ENCODE measurements at regions not wholly inside any gene's neighbourhood (a gene's known extent, or its start where the extent isn't known, plus 50 kb on each side); places are given as distances from the start of the nearest gene placed in this dataset.
"Not testable (repeated sequence)": the region's sequence is repeated elsewhere in the genome, so short reads cannot be mapped to it uniquely, and the experiment has no call there.

- H3K4me3 Mint-ChIP-seq, CTCF ChIA-PET: not testable (repeated sequence)
- H3K9me3 Mint-ChIP-seq = peaks cover 30% of the 10 kb centered on the region
Observed at GRCh38 chrX:97921223-97921622, 1037.5 kb downstream of the RPA4 start.

DNA sequence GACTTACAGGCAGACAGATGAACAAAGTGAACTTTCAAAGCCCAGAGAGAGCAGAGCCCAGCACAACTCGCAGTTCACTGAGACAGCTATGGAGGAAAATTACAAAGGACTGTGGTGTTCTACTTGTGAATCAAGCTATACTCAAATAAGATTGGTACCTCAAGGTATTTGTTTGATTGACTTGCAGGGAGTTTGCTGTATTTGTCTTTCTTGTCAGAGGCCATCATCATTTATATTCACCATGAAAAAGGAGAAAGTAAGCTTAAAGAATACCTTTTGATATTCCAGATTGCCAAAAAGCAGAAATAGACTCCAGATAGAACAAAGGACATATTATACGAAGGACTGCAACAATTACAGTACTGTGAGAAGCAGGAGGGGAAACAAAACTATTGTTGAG is 1047.9 kb downstream of the RPA4 start:
- Mint-ChIP-seq H3K36me3 (peaks cover 3% of the 10 kb centered on the region; the same call in 1 of the 2 replicates), H3K27me3 (ENCODE audit: low read depth) (no peaks in the 10 kb centered on the region), H3K4me1 (peaks cover 16% of the 10 kb centered on the region), H3K27ac (no peak overlapping the region), H3K4me3 (no peak overlapping the region), H3K9me3 (no peaks in the 10 kb centered on the region)
- TF ChIP-seq PRRX2 (CRISPR knock-in tag; IDR thresholded peaks at IDR 0.05) (no peak), ZSCAN18 (CRISPR knock-in tag; IDR thresholded peaks at IDR 0.05) (no peak), USF1 (CRISPR knock-in tag; IDR thresholded peaks at IDR 0.05) (no peak), GABPB1 (CRISPR knock-in tag; IDR thresholded peaks at IDR 0.05) (no peak), JAZF1 (CRISPR knock-in tag; IDR thresholded peaks at IDR 0.05) (no peak), ESRRA (CRISPR knock-in tag; IDR thresholded peaks at IDR 0.05; ENCODE audit: borderline replicate concordance) (no peak), AFF4 (CRISPR knock-in tag; IDR thresholded peaks at IDR 0.05; ENCODE audit: borderline replicate concordance) (no peak), ZNF263 (CRISPR knock-in tag; IDR thresholded peaks at IDR 0.05; ENCODE audit: low read depth) (no peak), EMX1 (CRISPR knock-in tag; IDR thresholded peaks at IDR 0.05) (no peak)
- TF ChIP-seq, protein P1, sequence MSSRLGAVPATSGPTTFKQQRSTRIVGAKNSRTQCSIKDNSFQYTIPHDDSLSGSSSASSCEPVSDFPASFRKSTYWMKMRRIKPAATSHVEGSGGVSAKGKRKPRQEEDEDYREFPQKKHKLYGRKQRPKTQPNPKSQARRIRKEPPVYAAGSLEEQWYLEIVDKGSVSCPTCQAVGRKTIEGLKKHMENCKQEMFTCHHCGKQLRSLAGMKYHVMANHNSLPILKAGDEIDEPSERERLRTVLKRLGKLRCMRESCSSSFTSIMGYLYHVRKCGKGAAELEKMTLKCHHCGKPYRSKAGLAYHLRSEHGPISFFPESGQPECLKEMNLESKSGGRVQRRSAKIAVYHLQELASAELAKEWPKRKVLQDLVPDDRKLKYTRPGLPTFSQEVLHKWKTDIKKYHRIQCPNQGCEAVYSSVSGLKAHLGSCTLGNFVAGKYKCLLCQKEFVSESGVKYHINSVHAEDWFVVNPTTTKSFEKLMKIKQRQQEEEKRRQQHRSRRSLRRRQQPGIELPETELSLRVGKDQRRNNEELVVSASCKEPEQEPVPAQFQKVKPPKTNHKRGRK (CRISPR knock-in tag; IDR thresholded peaks at IDR 0.05; ENCODE audit: borderline replicate concordance) = no peak
- ATAC-seq = no peak
- POLR2A ChIA-PET = no interaction called here
- CTCF ChIA-PET = no interaction called here
- no peak for DNase-seq (ENCODE audit: low spot score)

More at GRCh38 chrX:97921223-97921622, 1037.5 kb downstream of the RPA4 start:
- H3K4me1 Mint-ChIP-seq; DNase-seq (ENCODE audit: low spot score); ATAC-seq; H3K27ac Mint-ChIP-seq; H3K27me3 Mint-ChIP-seq (ENCODE audit: low read depth); POLR2A ChIA-PET: not testable (repeated sequence)
- H3K36me3 Mint-ChIP-seq = peaks cover 19% of the 10 kb centered on the region

- DNase-seq (ENCODE audit: low spot score) (no peak), ATAC-seq (no peak)
- CTCF ChIA-PET = no interaction called here
- Mint-ChIP-seq H3K27me3 (ENCODE audit: low read depth) (no peaks in the 10 kb centered on the region), H3K9me3 (no peaks in the 10 kb centered on the region), H3K27ac (no peak overlapping the region), H3K36me3 (no peaks in the 10 kb centered on the region), H3K4me1 (peaks cover 43% of the 10 kb centered on the region), H3K4me3 (no peak overlapping the region)
- POLR2A ChIA-PET = no interaction called here
- TF ChIP-seq ELF4 (CRISPR knock-in tag; IDR thresholded peaks at IDR 0.05; ENCODE audit: low read depth) (no peak), JAZF1 (CRISPR knock-in tag; IDR thresholded peaks at IDR 0.05) (no peak), FOXP1 (CRISPR knock-in tag; IDR thresholded peaks at IDR 0.05; ENCODE audit: borderline replicate concordance) (no peak), NR2C2 (CRISPR knock-in tag; IDR thresholded peaks at IDR 0.05) (no peak), IRF2 (CRISPR knock-in tag; IDR thresholded peaks at IDR 0.05; ENCODE audit: borderline replicate concordance, low read depth) (no peak), ZSCAN18 (CRISPR knock-in tag; IDR thresholded peaks at IDR 0.05) (no peak), AFF4 (CRISPR knock-in tag; IDR thresholded peaks at IDR 0.05; ENCODE audit: borderline replicate concordance) (no peak)
- TF ChIP-seq, protein P2, sequence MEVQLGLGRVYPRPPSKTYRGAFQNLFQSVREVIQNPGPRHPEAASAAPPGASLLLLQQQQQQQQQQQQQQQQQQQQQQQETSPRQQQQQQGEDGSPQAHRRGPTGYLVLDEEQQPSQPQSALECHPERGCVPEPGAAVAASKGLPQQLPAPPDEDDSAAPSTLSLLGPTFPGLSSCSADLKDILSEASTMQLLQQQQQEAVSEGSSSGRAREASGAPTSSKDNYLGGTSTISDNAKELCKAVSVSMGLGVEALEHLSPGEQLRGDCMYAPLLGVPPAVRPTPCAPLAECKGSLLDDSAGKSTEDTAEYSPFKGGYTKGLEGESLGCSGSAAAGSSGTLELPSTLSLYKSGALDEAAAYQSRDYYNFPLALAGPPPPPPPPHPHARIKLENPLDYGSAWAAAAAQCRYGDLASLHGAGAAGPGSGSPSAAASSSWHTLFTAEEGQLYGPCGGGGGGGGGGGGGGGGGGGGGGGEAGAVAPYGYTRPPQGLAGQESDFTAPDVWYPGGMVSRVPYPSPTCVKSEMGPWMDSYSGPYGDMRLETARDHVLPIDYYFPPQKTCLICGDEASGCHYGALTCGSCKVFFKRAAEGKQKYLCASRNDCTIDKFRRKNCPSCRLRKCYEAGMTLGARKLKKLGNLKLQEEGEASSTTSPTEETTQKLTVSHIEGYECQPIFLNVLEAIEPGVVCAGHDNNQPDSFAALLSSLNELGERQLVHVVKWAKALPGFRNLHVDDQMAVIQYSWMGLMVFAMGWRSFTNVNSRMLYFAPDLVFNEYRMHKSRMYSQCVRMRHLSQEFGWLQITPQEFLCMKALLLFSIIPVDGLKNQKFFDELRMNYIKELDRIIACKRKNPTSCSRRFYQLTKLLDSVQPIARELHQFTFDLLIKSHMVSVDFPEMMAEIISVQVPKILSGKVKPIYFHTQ (CRISPR knock-in tag; IDR thresholded peaks at IDR 0.05) = no peak
Observed at GRCh38 chrX:97936296-97936695, 1052.6 kb downstream of the RPA4 start.
